Mucosa of descending colon (tissue), 3 donors: ENCODE measurements at regions not wholly inside any gene's neighbourhood (a gene's known extent, or its start where the extent isn't known, plus 50 kb on each side); places are given as distances from the start of the nearest gene placed in this dataset.

ENCODE experiments used
- ATAC-seq: fragments of 200-7000 bp; cut with Tn5 transposase; one replicate; pipeline ENCODE4 v1.9.1; 2020; ENCODE audit warnings: mild to moderate bottlenecking, moderate library complexity
- DNase-seq, 3 donors: peaks; one replicate each; pipeline ENCODE4 v3.0.0-alpha.2; 2020
- H3K36me3 ChIP-seq: fragments of 200-600 bp; one replicate; pipeline ENCODE4 v1.8.0; 2021; ENCODE audit warnings: low read depth, mild to moderate bottlenecking
- H3K4me1 ChIP-seq: fragments of 200-600 bp; one replicate; pipeline ENCODE4 v1.8.0; 2021; ENCODE audit warnings: low read depth, mild to moderate bottlenecking
- H3K4me3 ChIP-seq: fragments of 200-600 bp; one replicate; pipeline ENCODE4 v1.8.0; 2021; ENCODE audit warnings: mild to moderate bottlenecking
- H3K9me3 ChIP-seq: fragments of 200-600 bp; one replicate; pipeline ENCODE4 v1.8.0; 2021; ENCODE audit warnings: mild to moderate bottlenecking
- CTCF ChIP-seq: fragments of 200-600 bp; IDR thresholded peaks from one replicate; pipeline ENCODE4 v1.8.0; 2022; ENCODE audit warnings: antibody characterized with exemption, mild to moderate bottlenecking
- intact Hi-C, 2 donors: fragments of 100-400 bp; cut with DNase I in 1 of 2; cut with micrococcal nuclease in 1 of 2; formaldehyde crosslinking; loops; one replicate each; pipeline versions ENCODE4 v1.11.0 to v1.11.1; 2022; cut with DNase I, micrococcal nuclease
- donor health status: DM: no; HTN: no; CAD: no; lungs with moderate emphysema.
- donor health status: DM: no; HTN: no; CAD: no.
- donor health status: DM: no; HTN: yes; CAD: no.

DNA sequence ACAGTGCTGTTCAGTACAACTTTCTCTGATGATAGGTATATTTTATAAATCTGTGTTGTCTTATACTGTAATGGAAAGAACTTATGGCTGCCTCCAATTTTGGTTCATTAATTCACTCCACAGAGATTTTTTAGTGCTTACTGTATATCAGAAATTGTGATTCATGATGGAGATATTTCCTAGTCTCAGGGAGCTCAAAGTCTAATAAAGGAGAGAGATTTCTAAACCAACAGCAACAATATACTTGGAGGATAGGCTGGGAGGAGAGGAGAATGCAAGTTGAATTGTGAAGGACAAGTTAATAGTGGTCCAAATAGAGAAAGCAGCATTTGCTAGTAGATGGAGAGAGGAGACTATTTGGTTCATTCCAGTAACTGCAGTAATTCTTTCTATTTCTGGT lies 63.5 kb downstream of the TANC2 start:
- Histone ChIP-seq H3K9me3 (no peaks in the 10 kb centered on the region), H3K36me3 (no peaks in the 10 kb centered on the region), H3K4me1 (peaks cover 7% of the 10 kb centered on the region), H3K4me3 (no peak overlapping the region)
- ATAC-seq, result no peak
- DNase-seq, result no peak
- intact Hi-C loops, result no loop called here
- no peak for TF ChIP-seq CTCF

GRCh38 chr17:63032142-63032541 lies 66.1 kb downstream of the TANC2 start:
- TF ChIP-seq CTCF, result no peak
- no peaks in the 10 kb centered on the region for H3K36me3 ChIP-seq
- no peak overlapping the region for H3K4me3 ChIP-seq
- DNase-seq (peak in 1 of 3 donors; percentile 57), ATAC-seq (peak; percentile 82)
- H3K4me1 ChIP-seq, result peaks cover 11% of the 10 kb centered on the region
- H3K9me3 ChIP-seq, result no peaks in the 10 kb centered on the region
- intact Hi-C loops, result no loop called here

DNA sequence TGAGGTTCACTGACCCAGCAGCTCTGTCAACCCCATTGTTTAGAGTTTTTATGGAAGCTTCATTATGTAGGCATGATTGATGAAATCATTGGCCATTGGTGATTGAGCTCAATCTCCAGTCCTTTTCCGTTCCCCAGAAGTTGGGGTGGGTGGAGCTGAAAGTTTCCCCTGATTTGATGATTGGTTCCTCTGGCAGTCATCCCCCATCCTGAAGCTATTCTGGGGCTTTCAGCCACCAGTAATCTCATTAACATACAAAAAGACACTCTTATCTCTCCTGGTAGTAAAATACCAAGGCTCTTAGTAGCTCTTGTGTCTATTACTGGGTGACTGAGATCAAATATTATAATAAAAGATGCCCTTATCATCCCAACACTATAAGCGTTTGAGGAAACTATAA lies 67.1 kb downstream of the TANC2 start:
- DNase-seq, result no peak
- Histone ChIP-seq H3K4me1 (peaks cover 11% of the 10 kb centered on the region), H3K36me3 (no peaks in the 10 kb centered on the region), H3K9me3 (no peaks in the 10 kb centered on the region), H3K4me3 (no peak overlapping the region)
- no peak for TF ChIP-seq CTCF
- ATAC-seq, result no peak
- intact Hi-C loops, result no loop called here

DNA sequence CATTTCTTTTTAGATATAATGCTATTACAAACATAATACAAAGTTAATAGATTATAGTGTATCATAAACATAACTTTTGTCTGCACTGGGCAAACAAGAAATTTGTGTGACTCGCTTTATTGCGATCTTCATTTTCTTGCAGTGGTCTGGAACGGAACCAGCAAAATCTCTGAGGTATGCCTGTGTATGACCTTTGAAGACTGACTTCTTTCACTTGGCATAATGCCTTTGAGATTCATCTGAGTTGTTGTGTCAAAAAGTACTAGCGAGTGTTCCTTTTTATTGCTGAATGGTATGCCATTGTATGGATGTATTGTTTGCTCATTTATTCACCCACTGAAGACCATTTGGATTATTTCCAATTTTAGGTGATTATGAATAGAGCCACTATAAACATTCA lies 69.2 kb downstream of the TANC2 start:
- intact Hi-C loops, result no loop called here
- Histone ChIP-seq H3K36me3 (no peaks in the 10 kb centered on the region), H3K4me1 (peaks cover 16% of the 10 kb centered on the region), H3K9me3 (no peaks in the 10 kb centered on the region), H3K4me3 (peak overlapping the region; percentile 0)
- TF ChIP-seq CTCF, result no peak
- ATAC-seq, result no peak
- peak in 1 of 3 donors; percentile 17 for DNase-seq

- no peak for ATAC-seq
- Histone ChIP-seq H3K4me3 (no peak overlapping the region), H3K4me1 (peaks cover 19% of the 10 kb centered on the region), H3K36me3 (no peaks in the 10 kb centered on the region), H3K9me3 (no peaks in the 10 kb centered on the region)
- no peak for DNase-seq
- intact Hi-C loops, result no loop called here
- TF ChIP-seq CTCF, result no peak
Observed at GRCh38 chr17:63035695-63036094, 69.7 kb downstream of the TANC2 start.

DNA sequence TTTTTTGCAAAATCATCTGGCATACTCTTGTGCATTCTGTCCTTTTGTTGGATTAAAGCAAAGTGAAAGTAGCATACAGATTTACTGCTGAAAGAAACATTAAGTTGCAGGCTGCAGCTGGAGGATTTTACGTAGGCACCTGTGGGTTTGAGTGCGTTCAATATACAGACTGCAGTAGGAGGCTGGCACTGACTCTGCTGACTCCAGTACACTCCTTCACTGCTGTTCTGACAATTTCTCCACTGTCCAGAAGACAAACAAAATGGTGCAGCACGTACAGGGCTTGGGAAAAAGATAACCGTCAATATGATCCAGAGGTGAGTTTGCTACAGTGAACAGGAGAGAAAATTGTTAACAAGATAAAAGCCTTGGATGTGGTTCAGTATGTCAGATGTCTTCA lies 73.3 kb downstream of the TANC2 start:
- Histone ChIP-seq H3K36me3 (no peaks in the 10 kb centered on the region), H3K4me1 (peaks cover 12% of the 10 kb centered on the region), H3K4me3 (no peak overlapping the region), H3K9me3 (no peaks in the 10 kb centered on the region)
- no peak for TF ChIP-seq CTCF
- intact Hi-C loops, result no loop called here
- DNase-seq (no peak), ATAC-seq (no peak)
